ENCODE measurements at regions not wholly inside any gene's neighbourhood (a gene's known extent, or its start where the extent isn't known, plus 50 kb on each side); places are given as distances from the start of the nearest gene placed in this dataset.

DNA sequence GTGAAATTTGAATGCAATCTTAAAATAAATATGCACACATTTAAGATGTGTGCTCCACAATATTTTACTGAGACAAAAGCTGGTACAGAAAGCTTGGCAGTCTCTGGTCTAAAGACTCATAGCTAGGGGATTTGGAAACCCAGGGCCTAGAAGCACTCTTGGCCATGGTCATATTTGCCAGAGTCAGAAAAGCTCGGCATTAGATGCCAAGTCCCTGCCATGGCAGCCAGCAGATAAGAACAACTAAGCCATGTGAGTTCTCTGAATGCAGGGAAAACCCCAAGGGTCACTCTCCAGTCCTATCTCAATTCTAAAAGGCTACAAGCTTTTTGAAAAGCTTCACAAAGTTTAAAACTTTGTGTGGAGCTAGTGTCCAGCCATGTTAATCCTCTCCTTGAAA is 119.5 kb downstream of the FAM114A2 start:
- H3K4me1 Mint-ChIP-seq (ENCODE audit: unreplicated experiment): no peaks in the 10 kb centered on the region
- no peak overlapping the region for H3K27ac Mint-ChIP-seq (ENCODE audit: unreplicated experiment)
- no peaks in the 10 kb centered on the region for H3K27me3 Mint-ChIP-seq (ENCODE audit: unreplicated experiment)
- DNase-seq (ENCODE audit: low spot score): no peak
- no peaks in the 10 kb centered on the region for H3K36me3 Mint-ChIP-seq (ENCODE audit: low read depth, unreplicated experiment)
- no peaks in the 10 kb centered on the region for H3K9me3 Mint-ChIP-seq (ENCODE audit: unreplicated experiment)
- no peak overlapping the region for H3K4me3 Mint-ChIP-seq (ENCODE audit: unreplicated experiment)
- TF ChIP-seq, protein P1, sequence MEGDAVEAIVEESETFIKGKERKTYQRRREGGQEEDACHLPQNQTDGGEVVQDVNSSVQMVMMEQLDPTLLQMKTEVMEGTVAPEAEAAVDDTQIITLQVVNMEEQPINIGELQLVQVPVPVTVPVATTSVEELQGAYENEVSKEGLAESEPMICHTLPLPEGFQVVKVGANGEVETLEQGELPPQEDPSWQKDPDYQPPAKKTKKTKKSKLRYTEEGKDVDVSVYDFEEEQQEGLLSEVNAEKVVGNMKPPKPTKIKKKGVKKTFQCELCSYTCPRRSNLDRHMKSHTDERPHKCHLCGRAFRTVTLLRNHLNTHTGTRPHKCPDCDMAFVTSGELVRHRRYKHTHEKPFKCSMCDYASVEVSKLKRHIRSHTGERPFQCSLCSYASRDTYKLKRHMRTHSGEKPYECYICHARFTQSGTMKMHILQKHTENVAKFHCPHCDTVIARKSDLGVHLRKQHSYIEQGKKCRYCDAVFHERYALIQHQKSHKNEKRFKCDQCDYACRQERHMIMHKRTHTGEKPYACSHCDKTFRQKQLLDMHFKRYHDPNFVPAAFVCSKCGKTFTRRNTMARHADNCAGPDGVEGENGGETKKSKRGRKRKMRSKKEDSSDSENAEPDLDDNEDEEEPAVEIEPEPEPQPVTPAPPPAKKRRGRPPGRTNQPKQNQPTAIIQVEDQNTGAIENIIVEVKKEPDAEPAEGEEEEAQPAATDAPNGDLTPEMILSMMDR (IDR thresholded peaks at IDR 0.05; ENCODE audit: unreplicated experiment): no peak

DNA sequence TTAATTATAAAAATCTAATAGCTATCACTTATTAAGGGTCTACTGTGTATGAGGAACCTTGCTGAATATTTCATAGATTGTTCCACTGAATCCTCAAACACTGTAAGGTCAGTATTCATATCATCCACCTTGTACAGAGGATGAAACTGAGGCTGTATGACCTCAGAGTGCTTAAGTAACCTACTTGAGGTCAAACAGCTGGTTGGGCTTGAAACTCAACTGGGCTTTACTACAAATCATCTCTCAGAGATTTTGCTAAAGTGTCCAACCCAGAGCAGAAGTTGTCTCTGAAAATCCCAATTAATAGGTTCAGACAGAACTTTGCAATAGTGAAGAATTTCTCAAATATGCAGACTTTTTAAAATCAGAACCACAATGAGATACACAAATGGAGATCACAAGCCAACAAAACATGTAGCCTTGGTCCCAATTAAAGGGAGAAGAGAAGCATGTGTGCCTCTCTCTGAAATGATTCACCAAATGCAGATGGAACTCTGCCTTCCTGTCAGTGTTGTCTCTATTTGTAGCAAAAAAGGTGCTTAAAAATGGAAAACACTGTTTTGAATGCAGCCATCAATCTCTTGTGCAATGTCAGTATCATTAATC is 131.4 kb downstream of the FAM114A2 start:
- Mint-ChIP-seq H3K4me1 (ENCODE audit: unreplicated experiment) (no peaks in the 10 kb centered on the region), H3K4me3 (ENCODE audit: unreplicated experiment) (no peak overlapping the region), H3K27ac (ENCODE audit: unreplicated experiment) (no peak overlapping the region), H3K27me3 (ENCODE audit: unreplicated experiment) (no peaks in the 10 kb centered on the region), H3K9me3 (ENCODE audit: unreplicated experiment) (no peaks in the 10 kb centered on the region), H3K36me3 (ENCODE audit: low read depth, unreplicated experiment) (no peaks in the 10 kb centered on the region)
- TF ChIP-seq, protein P1 (IDR thresholded peaks at IDR 0.05; ENCODE audit: unreplicated experiment): no peak
- no peak for DNase-seq (ENCODE audit: low spot score)

DNA sequence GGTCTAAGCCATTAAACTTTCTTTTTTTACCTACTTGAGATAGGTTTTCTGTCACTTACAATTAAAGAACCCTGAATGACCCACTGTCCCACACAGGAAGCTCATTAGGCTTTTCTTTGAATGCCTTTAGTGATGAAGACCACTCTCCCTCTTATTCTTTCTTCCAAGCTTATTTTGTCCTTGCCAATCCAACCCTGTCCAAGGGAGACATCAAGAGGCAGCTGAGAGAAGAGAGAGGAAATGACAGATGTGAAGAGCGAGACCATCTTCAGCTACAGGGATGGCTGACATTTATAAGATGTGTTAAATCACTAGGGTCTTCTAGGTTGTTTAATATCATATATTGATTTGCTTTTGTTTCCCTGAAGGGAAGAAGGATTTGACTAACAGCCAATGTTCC is 133.5 kb downstream of the FAM114A2 start:
- Mint-ChIP-seq H3K4me3 (ENCODE audit: unreplicated experiment) (no peak overlapping the region), H3K36me3 (ENCODE audit: low read depth, unreplicated experiment) (no peaks in the 10 kb centered on the region), H3K27me3 (ENCODE audit: unreplicated experiment) (no peaks in the 10 kb centered on the region), H3K4me1 (ENCODE audit: unreplicated experiment) (no peaks in the 10 kb centered on the region), H3K27ac (ENCODE audit: unreplicated experiment) (no peak overlapping the region), H3K9me3 (ENCODE audit: unreplicated experiment) (no peaks in the 10 kb centered on the region)
- TF ChIP-seq, protein P1 (IDR thresholded peaks at IDR 0.05; ENCODE audit: unreplicated experiment): no peak
- DNase-seq (ENCODE audit: low spot score): no peak

DNA sequence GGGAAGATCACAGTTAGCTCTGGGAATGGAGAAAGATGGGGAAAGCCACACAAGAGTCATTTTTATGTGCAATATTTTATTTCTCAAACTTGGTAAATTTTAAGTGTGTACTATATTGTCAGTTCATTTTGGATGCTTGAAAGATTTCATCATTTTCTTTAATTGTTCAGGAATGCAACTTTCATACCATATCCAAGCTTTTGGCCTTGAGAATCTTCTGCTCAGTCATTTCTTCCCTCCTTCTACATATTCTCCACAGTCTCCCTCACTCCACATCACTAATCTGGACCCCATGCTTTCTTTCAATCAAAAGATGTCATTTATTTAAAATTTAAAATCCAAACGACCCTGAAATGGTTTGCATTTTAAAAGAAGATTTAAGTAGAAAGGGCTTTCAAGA is 135.4 kb downstream of the FAM114A2 start:
- no peaks in the 10 kb centered on the region for H3K36me3 Mint-ChIP-seq (ENCODE audit: low read depth, unreplicated experiment)
- no peaks in the 10 kb centered on the region for H3K9me3 Mint-ChIP-seq (ENCODE audit: unreplicated experiment)
- DNase-seq (ENCODE audit: low spot score): no peak
- no peak overlapping the region for H3K4me3 Mint-ChIP-seq (ENCODE audit: unreplicated experiment)
- H3K27me3 Mint-ChIP-seq (ENCODE audit: unreplicated experiment): no peaks in the 10 kb centered on the region
- no peaks in the 10 kb centered on the region for H3K4me1 Mint-ChIP-seq (ENCODE audit: unreplicated experiment)
- TF ChIP-seq, protein P1 (IDR thresholded peaks at IDR 0.05; ENCODE audit: unreplicated experiment): no peak
- H3K27ac Mint-ChIP-seq (ENCODE audit: unreplicated experiment): no peak overlapping the region

DNA sequence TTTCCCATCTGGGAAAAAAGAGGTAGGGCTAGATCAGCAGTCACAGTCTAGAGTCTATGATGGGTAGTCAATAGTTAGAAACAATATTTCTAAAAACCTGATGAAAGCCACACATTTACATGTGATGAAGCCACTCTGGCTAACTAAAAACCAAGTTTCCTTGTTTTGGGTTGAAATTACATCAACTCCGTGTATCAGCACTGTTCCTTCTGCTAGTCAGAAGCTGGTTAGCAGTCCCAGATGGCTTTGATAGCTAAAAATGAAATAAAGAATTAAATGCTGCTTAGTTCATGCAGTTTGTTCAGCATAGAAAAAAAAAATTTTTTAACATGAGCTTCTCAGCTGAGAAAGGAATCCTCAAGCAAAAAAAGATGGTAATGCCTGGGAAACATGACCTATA is 136.7 kb downstream of the FAM114A2 start:
- no peaks in the 10 kb centered on the region for H3K36me3 Mint-ChIP-seq (ENCODE audit: low read depth, unreplicated experiment)
- DNase-seq (ENCODE audit: low spot score): no peak
- no peaks in the 10 kb centered on the region for H3K9me3 Mint-ChIP-seq (ENCODE audit: unreplicated experiment)
- no peak overlapping the region for H3K4me3 Mint-ChIP-seq (ENCODE audit: unreplicated experiment)
- no peaks in the 10 kb centered on the region for H3K27me3 Mint-ChIP-seq (ENCODE audit: unreplicated experiment)
- H3K27ac Mint-ChIP-seq (ENCODE audit: unreplicated experiment): no peak overlapping the region
- TF ChIP-seq, protein P1 (IDR thresholded peaks at IDR 0.05; ENCODE audit: unreplicated experiment): no peak
- H3K4me1 Mint-ChIP-seq (ENCODE audit: unreplicated experiment): no peaks in the 10 kb centered on the region
